Ammon's horn (tissue), 1 donor: ENCODE measurements at regions not wholly inside any gene's neighbourhood (a gene's known extent, or its start where the extent isn't known, plus 50 kb on each side); places are given as distances from the start of the nearest gene placed in this dataset.
A peak's percentile ranks its signal among the peaks of the same experiment; 100 is the strongest.
"Not testable (repeated sequence)": the region's sequence is repeated elsewhere in the genome, so short reads cannot be mapped to it uniquely, and the experiment has no call there.

Experiments
- DNase-seq: peaks from one replicate; pipeline ENCODE4 v3.0.0-alpha.2; 2016; ENCODE audit warnings: low spot score

GRCh38 chr5:155512329-155512728 lies 498.8 kb downstream of the KIF4B start:
- no peak for DNase-seq

DNA sequence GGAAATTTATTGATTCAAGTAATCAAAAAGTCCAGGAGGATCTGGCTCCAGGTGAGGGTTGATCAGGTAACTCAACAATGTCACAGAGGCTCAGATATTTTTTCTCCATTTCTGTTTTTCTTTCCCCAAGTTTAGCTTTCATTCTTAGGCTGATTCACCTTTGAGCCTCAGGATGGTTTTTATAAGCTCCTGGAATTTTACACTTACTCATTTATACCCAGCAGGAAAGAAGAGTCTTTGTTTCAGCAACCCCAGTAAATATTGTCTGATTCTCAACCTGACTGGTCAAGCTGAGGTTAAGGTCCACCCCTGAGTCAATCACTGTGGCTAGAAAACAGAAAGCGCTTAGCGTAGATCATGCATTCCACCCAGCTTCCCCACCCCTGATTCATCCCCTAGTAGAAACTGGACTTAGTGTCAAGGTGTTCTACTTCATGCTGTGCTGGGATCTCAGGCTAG lies 500.6 kb downstream of the KIF4B start:
- no peak for DNase-seq

DNA sequence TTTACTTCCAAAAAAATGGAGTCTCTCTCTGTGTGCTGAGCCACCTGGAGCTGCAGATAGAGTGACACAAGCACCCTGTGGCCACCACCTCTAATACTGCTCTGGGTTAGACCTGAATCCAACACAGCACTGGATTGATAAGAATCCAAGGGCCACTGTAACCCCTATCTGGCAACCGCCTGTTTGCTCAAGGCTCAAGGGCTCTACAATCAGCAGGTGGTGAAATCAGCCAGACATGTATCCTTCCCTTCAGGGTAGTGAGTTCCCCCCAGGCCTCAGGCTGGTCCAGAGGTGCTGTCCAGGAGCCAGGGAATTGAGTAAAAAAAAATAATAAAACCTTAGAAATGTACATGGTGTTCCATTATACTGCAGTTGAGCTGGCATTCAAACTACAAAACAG lies 509.0 kb downstream of the KIF4B start:
- no peak for DNase-seq

DNA sequence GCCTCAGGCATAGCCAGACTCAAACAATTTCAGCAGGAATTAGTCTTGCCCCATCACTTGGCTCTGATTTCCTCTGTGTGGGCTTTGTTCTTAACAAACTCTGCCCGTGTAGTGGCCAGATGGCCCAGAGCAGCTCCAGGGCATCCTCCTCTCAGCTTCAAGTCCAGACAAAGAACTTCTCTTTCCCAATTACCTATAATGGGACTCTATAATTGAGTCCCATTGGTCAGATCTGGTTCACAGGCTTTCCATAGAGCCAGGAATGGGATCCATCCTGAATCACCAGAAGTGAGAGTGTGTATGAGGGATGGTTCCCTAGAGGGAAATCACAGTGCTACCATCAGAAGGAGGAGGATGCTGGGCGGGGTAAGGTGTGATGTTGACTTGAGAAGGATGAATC lies 515.8 kb downstream of the KIF4B start:
- no peak for DNase-seq

DNA sequence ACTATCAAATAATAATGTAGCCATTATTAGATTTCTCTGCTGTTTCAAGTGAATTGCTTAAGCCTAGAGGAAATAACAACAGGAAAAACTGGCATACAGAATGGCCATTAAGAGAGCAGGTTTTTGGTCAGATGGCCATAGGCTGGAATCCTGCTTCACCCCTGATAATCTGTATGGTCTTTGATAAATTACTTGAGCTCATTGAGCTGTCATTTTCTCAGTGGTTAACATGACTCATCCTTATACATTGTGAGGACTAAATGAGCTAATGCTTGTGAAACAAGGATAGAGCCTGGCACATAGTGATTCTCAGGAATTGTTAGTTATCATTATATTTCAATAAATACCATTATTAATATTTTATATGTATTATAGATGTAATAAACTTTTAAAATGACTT lies 516.5 kb downstream of the KIF4B start:
- DNase-seq = no peak

- no peak for DNase-seq
Observed at GRCh38 chr5:155532621-155533311, 519.2 kb downstream of the KIF4B start.

GRCh38 chr5:155540000-155540595 lies 526.5 kb downstream of the KIF4B start:
- DNase-seq = no peak

- no peak for DNase-seq
Observed at GRCh38 chr5:155546075-155546474, 532.5 kb downstream of the KIF4B start.

- no peak for DNase-seq
Observed at GRCh38 chr5:155554500-155554899, 540.9 kb downstream of the KIF4B start.

DNA sequence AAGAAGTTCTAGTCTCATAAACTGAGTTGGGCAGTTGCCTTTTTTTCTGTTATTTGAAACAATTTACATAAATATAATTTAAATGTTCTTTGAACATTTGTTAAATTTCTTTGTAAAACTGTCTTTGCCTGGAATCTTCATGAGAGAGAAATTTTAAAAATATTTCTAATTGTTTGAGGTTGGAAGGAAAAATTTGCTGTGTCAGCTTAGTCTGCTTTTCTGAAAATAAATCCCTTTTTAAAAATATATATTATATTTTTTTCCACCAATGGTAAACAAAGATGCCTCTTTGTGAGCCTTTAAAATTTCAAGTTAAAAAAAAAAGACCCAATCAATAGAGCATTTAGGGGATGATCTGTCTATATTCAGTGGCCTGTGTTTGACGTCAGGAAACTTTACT lies 542.7 kb downstream of the KIF4B start:
- DNase-seq = no peak

- no peak for DNase-seq
Observed at GRCh38 chr5:155556700-155557099, 543.1 kb downstream of the KIF4B start.

- DNase-seq = no peak
Observed at GRCh38 chr5:155562158-155562557, 548.6 kb downstream of the KIF4B start.

DNA sequence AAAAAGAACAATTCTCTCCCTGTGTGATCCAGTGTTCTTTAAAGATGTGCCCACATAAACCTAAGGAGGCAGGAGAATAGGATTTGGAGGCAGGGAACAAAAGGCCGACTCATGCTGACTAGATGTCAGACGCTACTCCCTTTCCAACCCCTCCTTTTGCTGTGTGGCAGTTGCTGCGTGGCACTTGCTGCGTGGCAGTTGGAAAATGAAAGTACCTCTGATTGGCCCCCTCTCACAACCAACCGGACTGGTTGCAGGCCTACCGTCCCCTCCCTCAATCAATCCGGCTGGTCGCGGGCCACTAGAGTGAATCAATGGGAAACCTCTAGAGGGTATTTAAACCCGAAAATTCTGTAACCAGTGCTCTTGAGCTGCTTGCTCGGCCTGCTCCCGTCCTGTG lies 551.0 kb downstream of the KIF4B start:
- no peak for DNase-seq

- DNase-seq = no peak
Observed at GRCh38 chr5:155575861-155576260, 562.3 kb downstream of the KIF4B start.

GRCh38 chr5:155586808-155587207 lies 573.3 kb downstream of the KIF4B start:
- not testable (repeated sequence) for DNase-seq

DNA sequence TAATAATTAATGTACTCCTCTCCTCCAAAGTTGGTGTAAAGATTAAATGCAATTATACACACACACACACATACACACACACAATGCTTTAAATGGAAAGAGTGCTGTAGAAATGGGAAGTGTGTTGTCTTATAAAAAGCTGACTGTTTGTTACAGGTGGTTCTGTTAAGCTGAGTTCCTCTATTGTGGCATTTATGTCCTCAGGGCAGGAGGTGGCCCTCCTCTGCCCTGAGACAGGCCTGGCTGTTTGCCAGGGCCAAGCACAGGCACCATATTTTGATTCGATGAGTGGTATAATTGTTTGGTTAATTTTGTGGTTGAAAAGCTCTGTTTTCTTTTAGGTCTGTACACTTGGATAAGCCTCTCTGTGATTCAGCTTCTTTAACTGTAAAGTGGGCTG lies 573.9 kb downstream of the KIF4B start:
- no peak for DNase-seq

GRCh38 chr5:155591273-155591672 lies 577.7 kb downstream of the KIF4B start:
- DNase-seq = no peak

- DNase-seq = no peak
Observed at GRCh38 chr5:155594270-155594669, 580.7 kb downstream of the KIF4B start.

GRCh38 chr5:155595791-155596190 lies 582.2 kb downstream of the KIF4B start:
- no peak for DNase-seq

- DNase-seq = no peak
Observed at GRCh38 chr5:155598552-155598951, 585.0 kb downstream of the KIF4B start.

GRCh38 chr5:155605920-155606319 lies 592.4 kb downstream of the KIF4B start:
- DNase-seq = no peak

DNA sequence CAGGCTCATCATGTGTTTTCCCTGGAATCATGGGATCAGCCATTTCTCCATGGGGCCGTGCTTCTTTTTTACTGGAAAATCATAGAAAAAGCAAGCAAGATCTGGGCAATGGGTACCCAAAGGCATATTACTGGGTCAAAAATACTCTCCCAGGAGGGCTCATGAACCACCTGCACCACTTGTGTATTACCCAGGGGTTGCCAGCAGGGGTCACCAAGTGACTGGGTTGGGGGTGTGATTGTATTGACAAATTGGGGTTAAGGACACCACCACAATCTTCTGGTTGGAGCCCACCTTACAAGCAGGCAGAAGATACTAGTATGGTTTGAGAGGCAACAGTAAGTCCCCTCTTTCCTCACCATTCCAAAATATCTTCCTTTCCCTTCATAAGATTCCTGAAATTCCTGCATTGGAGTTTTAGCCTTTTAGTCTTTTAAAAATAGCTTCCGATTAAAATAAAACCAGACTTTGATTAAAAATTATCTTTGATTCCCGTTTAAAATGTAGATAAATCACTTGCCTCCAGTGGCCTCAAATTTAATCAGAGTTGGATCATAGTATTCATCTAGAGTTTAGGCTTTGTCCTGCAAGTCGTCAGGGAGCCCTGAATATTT lies 603.3 kb downstream of the KIF4B start:
- DNase-seq = peak; percentile 40

GRCh38 chr5:155619688-155620087 lies 606.1 kb downstream of the KIF4B start:
- DNase-seq = no peak
